Activated naive CD4-positive, alpha-beta T cell treated with Interleukin-2 at 50 U/mL for 16 hours (primary cell): ENCODE measurements at regions not wholly inside any gene's neighbourhood (a gene's known extent, or its start where the extent isn't known, plus 50 kb on each side); places are given as distances from the start of the nearest gene placed in this dataset.
"Not testable (repeated sequence)": the region's sequence is repeated elsewhere in the genome, so short reads cannot be mapped to it uniquely, and the experiment has no call there.

Experiments used
- DNase-seq: peaks from one replicate; pipeline ENCODE4 v3.0.0-alpha.2; 2020

DNA sequence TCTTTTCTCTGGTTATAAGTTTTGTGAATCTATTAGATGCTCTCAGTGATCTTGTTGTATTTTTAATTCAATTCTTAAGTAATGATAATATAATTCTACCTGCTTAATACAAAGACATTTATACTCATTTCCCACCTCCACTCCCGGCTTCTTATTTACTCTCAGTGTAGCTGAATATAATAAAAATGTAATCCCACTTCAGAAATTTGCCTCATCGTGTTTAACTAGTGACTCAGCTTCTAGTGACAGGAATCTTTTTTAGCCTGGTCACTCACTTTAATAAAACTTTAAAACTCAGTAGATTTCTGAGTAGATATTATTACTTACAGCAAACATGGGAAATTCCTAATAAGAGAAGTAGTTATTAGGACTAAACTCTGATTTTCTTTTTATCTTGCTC is 1506.2 kb upstream of the LRRTM3 start:
- DNase-seq, result no peak

DNA sequence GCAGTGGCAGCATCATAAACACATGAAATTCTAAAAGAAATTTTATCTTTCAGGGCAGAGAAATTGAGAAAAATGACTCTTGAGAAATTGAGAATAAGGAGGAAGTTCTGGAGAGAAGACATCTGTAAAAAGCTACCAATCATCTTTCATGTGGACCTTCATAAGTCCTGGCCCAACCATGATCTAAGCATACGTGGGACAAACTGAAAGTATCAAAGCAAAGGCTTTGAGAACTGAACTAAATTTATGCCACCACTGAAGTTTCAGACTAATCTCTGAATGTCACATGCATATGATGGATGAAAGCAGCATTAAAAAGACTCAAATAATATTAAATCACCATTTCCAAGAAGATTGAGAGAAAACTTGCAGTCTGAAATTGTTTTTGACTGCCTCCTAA is 1502.8 kb upstream of the LRRTM3 start:
- no peak for DNase-seq

DNA sequence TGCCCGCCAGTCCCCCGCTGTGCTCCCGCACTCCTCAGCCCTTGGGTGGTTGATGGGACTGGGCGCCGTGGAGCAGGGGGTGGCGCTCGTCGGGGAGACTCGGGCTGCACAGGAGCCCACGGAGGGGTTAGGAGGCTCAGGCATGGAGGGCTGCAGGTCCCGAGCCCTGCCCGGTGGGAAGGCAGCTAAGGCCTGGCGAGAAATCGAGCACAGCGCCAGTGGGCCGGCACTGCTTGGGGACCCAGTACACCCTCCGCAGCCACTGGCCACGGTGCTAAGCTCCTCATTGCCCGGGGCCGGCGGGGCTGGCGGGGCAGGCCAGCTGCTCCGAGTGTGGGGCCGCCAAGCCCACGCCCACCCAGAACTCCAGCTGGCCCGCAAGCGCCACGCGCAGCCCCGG is 1496.5 kb upstream of the LRRTM3 start:
- DNase-seq, result not testable (repeated sequence)

DNA sequence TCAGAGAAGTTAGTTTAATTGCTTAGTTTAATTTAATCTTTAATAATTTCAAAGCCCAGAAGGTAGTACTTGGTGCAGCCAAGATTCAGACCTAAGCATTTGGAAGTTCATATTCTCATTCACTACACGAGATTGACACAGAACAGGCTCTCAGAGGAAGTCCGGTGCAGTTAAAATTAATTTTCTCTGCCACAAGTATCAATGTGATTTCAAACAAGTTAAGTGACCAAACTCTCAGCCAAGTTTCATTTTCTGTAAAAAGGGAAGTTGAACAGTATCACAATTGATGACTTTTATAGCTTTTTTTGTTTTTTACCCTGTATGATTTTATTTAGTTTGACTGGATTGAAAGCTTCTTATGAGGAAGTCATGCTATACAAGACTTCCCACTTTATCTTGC is 1494.9 kb upstream of the LRRTM3 start:
- DNase-seq, result no peak

DNA sequence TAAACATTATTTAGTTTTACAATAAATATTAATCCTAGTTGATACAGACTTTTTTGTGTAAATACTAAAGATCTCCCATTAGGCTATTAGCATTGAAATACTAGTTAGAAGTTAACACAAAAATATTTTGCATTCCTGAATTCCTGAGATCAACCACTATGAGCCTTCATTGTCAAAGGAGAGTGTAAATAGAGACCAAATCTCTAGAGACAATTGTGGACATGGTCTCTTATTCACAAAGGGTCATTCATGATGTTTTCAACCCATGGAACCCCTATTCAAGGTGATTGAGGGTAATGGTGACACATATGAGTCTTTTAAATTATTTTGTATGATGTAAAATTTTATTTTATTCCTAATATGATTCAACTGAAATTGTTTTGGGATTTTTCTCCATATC is 1454.8 kb upstream of the LRRTM3 start:
- no peak for DNase-seq

DNA sequence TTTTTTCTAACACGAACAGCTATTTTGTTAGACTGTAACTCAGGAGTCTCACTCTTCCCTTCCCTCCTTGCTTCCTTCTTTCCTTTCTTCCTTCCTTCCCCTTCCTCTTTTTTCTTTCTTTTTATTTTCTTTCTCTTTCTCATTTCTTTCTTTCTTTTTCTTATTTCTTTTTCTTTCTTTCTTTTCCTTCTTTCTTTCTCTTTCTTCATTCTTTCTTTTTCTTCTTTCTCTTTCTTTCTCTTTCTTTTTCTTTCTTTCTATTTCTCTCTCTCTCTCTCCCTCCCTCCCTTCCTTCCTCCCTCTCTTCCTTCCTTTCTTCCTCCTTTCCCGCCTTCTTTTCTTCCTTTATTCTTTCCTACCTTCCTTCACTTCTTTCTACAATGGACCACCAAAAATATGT is 1443.0 kb upstream of the LRRTM3 start:
- DNase-seq, result no peak

DNA sequence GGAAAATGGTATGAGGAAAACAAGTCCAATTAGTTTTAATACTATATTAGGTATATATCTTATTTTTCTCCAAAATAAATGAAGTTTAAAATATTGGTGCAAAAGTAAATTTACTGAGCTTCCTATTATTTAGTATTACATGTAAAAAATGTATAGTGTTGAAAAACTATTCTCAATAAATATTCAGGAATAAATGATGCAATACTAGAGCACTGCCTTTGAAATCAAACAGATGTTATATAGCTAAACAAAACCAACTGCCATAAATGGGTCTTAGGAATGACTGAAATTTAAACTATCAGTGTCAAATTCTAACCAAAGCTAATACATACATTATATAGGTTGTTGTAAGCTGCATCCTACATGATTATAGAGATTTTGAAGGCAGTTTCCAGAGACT is 1434.0 kb upstream of the LRRTM3 start:
- DNase-seq, result no peak

DNA sequence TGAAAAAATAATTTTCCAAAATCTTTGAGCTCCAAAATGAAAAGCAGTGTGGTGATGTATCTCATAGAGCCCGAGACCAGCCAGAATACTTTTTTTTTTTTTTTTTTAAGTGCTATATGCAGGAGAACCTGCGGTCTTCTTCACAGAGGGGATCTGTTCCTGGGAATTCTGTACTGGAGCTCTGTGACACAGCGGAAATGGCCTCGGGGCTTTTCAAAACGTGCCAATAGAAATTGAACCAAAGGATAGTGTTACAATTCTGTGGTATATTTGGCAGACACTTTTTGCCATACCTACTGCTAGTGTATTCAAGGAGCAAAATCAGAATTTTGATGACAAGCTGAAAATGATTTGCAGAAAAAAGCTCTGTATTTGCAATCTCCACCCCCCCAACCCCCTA is 1429.3 kb upstream of the LRRTM3 start:
- no peak for DNase-seq

DNA sequence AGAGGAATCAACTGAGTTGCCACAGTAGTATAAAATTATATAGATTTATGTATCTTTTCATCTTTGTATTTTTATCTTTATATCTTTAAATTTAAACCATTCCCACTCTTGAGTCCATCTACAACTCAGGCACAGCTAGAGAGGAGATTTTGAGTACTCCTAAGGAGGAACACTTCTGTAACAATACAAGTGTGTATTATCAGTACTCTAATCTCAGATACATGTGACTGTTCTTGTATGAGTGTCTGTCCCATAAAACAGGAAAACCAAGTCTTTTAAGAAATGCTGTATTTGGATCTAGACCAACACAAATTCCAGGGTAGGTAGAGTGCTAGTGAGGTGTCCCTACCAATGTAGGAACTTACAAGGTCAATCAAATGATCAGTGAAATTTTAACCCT is 1428.0 kb upstream of the LRRTM3 start:
- DNase-seq, result no peak

DNA sequence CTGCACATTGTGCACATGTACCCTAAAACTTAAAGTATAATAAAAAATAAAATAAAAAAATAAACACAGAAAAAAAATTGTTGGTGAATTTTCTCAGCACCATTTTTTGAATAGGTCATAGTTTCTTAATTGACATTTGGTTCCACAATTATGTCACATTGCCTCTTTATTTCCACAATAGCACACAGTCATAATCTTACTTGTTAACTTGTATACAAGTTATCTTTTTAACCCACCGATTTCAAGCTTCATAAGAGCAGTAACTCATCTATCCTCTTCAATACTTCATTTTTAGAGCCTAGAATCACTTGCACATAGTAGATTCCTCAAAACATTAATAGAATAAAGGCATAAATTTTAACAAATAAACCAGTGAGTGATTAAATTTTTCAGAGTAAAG is 1425.1 kb upstream of the LRRTM3 start:
- no peak for DNase-seq

DNA sequence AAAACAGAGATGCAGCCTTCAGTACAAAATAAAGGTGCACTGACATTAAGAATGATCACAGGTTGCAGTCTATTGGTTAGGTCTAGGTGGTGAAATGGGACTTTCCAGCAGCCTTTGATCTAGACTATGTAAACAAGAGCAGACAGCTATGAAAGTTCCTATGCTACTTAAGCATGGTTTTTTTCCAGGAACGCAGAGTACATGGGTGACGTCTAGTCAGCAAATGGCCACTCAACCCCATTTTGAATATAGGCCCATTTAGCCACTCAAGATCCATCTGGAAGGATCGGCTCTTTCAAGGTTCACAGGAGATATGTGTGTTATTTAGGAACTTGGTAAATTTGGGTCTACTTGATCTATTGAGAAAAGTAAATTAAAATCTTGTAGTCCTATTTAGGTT is 1424.6 kb upstream of the LRRTM3 start:
- no peak for DNase-seq

DNA sequence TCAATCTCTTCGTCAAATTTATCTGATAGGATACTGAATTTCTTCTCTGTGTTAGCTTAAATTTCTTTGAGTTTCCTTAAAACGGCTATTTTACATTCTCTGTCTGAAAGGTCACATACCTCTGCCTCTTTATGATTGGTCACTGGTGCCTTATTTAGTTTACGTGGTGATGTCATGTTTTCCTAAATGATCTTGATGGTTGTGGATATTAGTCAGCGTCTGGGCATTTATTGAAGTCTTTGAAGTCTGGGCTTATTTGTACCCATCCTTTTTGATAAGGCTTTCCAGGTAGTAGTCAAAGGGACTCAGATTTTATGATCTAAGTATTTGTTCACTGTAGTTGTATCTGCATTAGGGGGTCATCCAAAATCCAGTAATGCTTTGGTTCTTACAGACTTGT is 1407.5 kb upstream of the LRRTM3 start:
- no peak for DNase-seq

DNA sequence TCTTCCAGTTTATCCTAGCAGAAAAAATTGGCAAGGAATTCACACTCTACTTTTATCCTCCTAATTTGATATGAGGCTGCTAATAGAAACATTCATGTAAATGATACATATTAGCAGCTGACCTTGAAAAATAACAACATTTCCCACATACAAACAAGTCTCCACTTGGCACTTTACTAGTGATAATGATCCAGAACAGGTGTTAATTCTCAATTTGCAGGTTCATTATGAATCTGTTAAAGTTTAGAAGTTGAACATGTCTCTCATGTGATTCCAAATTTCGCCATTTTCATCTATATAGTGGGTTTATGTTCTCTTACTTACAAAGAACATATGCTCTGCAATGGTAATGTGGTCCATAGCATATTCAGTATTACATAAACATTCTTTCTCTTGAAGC is 1396.8 kb upstream of the LRRTM3 start:
- DNase-seq, result no peak

DNA sequence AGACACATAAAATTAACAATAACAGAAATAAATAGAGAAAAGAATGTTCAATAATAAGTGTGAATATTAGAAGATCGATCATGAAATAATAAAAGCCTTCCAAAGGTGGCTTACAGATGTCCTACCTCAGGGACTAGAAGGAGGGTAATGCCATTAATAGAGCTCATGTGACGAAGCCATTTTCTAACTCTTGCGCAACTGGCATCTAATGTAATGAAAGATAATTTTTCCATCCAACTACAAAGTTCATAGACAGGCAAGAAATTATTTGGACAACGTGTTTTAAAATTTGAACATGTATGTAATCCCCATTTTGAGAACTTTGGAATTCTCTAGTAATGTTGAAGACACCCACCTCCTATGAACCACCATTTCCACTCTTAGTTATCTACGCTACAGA is 1394.3 kb upstream of the LRRTM3 start:
- no peak for DNase-seq

DNA sequence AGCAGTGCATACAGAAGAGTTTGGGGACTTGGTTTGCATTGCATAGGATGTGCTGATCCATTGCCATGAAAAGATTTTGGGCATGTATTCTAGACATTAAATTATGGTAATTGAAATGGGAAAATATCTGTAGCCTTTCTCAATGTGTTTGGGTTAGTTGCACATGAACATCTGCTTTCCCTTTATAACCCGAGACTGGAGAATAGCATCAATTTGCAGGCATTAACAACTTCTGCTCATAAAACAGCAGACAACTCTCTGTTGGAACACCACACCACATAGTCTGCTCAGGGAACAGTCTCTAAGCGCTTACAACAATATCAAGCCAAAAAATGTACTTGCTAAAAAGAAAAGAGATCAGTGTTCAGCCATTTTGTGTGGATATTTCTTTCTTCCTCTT is 1391.1 kb upstream of the LRRTM3 start:
- DNase-seq, result no peak

DNA sequence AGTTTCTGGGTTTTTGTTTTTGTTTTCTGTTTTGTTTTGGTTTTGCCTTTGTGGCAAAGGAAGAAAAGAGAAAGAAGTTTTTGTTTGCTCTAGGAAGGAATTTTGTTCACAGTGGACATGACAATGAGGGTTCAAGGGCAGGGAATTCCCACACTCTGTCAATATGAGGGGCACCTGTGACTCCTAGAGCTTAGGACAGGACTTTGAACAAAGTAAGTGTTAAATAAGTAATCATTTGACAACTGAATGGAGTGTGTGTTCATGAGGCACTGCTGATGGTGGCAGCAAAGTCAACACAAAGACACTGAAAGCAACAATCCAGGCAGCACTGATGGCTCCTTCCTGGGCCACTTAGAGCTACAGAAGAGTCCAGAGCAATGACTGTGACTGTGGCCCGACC is 1381.1 kb upstream of the LRRTM3 start:
- DNase-seq, result no peak

DNA sequence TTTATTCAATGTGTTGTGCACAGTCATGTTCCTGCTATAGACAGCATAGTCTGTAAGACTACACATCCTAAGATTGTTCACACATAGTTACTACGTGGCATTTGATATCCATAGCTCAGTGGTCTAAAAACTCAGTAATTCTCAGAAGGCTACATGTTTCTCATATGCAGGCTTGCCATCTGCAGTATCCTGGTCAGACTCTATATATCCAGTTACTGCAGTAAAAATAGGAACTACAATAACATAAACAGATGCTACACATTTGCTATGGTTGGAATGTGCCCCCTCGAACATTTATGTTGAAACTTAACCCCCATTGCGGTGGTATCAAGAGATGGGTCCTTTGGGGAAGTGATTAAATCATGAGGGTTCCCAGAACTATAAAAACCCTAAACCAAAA is 1377.8 kb upstream of the LRRTM3 start:
- DNase-seq, result no peak

DNA sequence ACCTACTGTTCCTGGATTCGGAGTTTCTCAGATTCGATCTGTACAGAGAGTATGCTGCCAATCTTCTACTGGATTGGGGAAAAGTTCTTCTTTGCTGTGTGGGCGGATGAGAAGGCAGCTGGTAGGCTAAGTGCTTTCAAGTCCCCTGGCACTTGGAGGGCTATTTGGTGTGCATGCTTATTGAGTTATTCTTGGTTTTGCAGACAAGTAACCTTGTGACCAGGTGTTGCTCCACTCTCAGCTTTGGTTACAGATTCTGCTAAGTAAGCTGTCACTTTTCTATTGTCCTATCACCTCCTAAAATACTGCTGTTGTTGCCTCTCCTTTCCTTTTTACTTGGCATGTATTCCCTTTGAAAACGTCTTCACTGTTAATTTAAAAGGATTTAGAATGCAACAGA is 1375.1 kb upstream of the LRRTM3 start:
- DNase-seq, result no peak

DNA sequence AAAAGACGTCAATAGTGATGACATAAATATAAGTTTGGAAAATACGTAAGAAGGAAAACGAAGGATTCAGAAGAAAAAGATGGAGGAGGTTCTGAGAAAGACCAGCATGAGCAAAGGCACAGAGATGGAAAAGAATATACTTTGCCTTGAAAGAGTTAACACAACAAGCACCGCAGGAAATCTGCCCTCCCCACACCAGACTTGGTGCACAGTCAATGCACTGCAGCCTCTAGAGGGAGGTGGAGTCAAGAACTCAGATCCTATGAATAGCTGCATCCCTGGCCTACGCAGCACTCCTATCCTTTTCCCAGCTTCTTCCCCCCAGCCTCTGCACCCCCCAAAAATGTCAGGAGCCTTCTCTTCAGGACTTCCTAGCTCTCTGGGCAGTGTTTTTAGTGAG is 1370.6 kb upstream of the LRRTM3 start:
- no peak for DNase-seq

DNA sequence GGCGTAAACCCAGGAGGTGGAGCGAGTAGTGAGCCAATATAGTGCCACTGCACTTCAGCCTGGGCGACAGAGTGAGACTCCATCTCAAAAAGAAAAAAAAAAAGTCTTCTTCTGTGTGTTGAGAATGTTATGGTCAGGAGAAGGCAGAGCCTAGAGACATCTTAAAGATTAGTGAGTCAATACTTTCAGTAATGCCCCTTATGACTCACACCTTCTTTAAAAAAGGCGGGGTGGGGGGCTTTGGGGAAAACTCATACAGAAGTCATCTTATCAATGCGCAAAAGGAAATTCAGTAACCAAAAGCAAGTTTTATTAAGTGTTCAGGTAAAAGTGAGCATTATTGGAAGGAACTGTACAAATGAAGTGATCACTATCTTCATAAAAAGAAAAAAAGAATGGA is 1369.8 kb upstream of the LRRTM3 start:
- DNase-seq, result no peak

DNA sequence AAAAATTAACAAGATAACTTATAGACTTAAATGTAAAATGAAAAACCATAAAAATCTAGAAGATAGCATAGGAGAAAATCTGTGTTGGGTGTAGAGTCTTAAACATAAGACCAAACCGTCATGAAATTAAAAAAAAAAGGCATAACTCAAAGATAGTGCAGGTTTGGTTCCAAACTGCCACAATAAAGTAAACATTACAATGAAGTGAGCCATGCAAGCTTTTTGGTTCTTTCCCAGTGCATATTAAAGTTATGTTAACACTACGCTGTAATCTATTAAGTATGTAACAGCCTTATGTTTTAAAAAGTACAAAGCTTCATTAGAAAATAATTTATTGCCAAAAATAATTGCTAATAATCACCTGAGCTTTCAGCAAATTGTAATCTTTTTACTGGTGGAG is 1366.5 kb upstream of the LRRTM3 start:
- DNase-seq, result no peak

DNA sequence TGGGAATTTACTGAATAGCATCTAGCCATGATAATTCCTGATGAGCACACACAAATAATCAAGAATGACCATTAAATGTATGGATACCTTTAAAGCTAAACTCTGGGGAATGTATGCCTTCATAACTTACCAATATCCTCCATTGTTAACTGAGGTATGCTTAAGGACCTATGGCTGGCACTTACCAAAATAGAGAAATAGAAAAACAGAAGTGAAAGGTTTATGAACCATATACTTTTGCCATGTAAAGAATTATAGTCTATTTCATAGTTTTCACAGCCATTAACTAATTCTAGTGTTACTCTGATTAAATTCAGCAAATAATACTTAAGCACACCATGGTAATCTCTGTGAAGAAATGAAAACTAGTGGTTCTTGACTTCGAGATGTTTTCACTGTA is 1360.6 kb upstream of the LRRTM3 start:
- DNase-seq, result no peak

DNA sequence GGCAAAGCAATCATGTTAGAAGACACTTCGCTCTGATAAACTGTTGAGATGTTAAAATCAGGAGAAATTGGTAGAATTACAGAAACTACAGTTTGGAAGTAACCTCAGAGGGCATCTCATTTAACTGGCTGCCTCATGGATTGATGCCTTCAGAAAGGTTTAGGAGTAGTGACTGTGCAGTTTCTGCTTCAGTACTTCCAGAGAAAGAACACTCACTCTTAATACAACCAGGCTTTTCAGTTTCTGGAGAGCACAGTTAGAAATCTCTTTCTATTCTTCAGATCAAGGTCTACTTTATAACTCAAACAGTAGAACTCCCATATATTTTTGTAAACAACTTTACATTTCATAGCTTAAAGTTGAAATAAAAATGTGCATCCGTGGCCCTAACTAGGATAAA is 1358.9 kb upstream of the LRRTM3 start:
- DNase-seq, result no peak

DNA sequence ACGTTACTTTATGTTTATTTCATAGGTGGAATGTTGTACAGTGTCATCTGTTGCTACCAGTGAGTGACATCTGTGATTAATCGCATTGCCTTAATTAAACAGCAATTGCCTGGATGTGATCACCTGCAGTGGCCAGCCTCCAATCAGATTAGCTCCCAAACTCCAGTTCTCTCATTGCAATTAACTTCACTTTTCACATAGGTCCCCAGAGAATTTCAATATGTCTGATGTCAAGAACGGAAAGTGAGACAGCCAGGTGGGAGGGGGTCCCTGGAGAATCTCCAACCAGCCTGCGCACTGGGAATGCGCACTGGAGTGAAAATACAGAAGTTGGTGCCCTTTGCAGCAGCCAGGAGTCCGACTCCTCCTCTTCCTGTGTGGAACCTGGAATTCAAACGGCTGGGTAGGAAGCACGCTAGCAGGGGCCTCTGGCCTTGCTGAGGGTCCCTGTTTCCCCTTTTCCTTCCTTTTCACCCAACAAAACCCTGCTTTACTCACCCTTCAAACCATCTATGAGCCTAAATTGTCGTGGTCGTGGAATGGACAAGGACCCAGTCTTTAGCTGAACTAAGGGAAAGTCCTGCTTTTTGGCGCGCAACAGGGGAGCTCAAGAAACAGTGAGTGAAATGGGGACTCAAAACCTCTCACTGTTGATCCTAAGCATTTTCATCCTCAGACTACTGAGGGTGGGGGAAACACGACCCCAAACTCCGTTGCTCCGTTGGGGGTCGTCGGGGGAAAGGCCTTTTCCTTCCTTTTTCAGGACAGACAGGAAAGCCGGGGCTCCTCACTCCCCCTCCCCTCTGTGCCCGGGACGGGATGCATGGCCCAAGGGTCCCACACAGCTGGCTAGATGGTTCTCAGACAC is 1355.5 kb upstream of the LRRTM3 start:
- DNase-seq, result no peak

DNA sequence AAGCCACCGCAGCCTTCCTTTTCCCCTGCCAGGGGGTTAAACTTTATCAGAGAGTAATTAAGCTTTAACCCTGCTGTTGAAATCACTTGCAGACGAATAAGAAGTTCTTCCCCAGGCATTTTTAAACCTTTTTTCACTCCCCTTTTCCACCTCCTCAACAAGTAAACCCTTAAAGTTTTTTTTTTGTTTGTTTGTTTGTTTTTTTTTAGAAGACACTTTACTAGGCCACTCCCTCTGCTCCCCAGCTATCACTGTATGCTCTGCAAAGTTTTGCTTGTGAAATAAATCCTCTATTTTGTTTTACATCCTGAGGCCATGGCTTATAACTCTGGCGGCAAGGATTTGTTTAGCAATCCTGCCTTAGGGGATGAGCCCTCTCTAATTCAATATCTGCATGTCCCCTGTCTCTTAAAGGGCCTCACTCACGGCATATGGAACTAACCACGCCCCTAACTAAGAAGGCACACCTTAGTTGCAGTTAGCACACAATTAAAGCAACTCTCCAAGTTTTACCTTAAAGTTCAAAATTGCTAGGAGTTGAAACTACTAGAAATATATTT is 1354.7 kb upstream of the LRRTM3 start:
- DNase-seq, result no peak
